DND-41 (cell line): ENCODE measurements at regions not wholly inside any gene's neighbourhood (a gene's known extent, or its start where the extent isn't known, plus 50 kb on each side); places are given as distances from the start of the nearest gene placed in this dataset.

ENCODE experiments used
- ATAC-seq: fragments of 200-7000 bp; cut with Tn5 transposase; 3 replicates; pipeline ENCODE4 v1.9.1; 2021; ENCODE audit warnings: low read depth; ENCODE audit not compliant: insufficient read depth
- DNase-seq: peaks from one replicate; pipeline ENCODE4 v3.0.0-alpha.2; 2020
- H2AFZ ChIP-seq: 2 replicates; pipeline ENCODE4 v1.6.0; 2012; ENCODE audit warnings: low read depth, low read length
- H3K27ac ChIP-seq: 2 replicates; pipeline ENCODE4 v1.5.1; 2012; ENCODE audit warnings: low read length, inconsistent platforms
- H3K27me3 ChIP-seq: fragments of 200-600 bp; sonication (generic); 2 replicates; pipeline ENCODE4 v1.6.0; 2012; ENCODE audit warnings: low read length, mild to moderate bottlenecking, inconsistent platforms; ENCODE audit not compliant: insufficient read depth, poor library complexity
- H3K36me3 ChIP-seq: 2 replicates; pipeline ENCODE4 v1.5.1; 2012; ENCODE audit warnings: low read length, inconsistent platforms; ENCODE audit not compliant: insufficient read depth
- H3K4me1 ChIP-seq: 2 replicates; pipeline ENCODE4 v1.5.1; 2012; ENCODE audit warnings: mild to moderate bottlenecking, low read length; ENCODE audit not compliant: insufficient read depth
- H3K4me2 ChIP-seq: 2 replicates; pipeline ENCODE4 v1.6.0; 2012; ENCODE audit warnings: mild to moderate bottlenecking, moderate library complexity, low read length, inconsistent platforms; ENCODE audit not compliant: insufficient read depth
- H3K4me3 ChIP-seq, 2 experiments: fragments of 200-600 bp in 1 of 2; shearing (Covaris generic) in 1 of 2; 2 replicates each; pipeline ENCODE4 v1.5.1; 2012 to 2016; ENCODE audit warnings: inconsistent platforms in 2 of 2, low read length in 2 of 2, mild to moderate bottlenecking in 2 of 2, low read depth in 1 of 2, moderate library complexity in 1 of 2
- H3K79me2 ChIP-seq: 2 replicates; pipeline ENCODE4 v1.6.0; 2012; ENCODE audit warnings: low read length, inconsistent platforms; ENCODE audit not compliant: insufficient read depth
- H3K9ac ChIP-seq: 2 replicates; pipeline ENCODE4 v1.6.0; 2012; ENCODE audit warnings: low read depth, mild to moderate bottlenecking, inconsistent platforms, low read length, moderate library complexity
- H3K9me3 ChIP-seq: 2 replicates; pipeline ENCODE4 v1.5.1; 2012; ENCODE audit warnings: low read length, moderate library complexity, mild to moderate bottlenecking, inconsistent platforms; ENCODE audit not compliant: insufficient read depth, severe bottlenecking
- H4K20me1 ChIP-seq: 2 replicates; pipeline ENCODE4 v1.6.0; 2012; ENCODE audit warnings: low read length; ENCODE audit not compliant: insufficient read depth
- CTCF ChIP-seq: IDR thresholded peaks from 2 replicates; pipeline ENCODE4 v1.5.1; 2012; ENCODE audit warnings: borderline replicate concordance, low read length, moderate library complexity, mild to moderate bottlenecking; ENCODE audit not compliant: poor library complexity, severe bottlenecking; ENCODE audit errors: extremely low read depth
- EZH2 ChIP-seq: IDR thresholded peaks from 3 replicates; pipeline ENCODE4 v1.6.1; 2012; ENCODE audit warnings: borderline replicate concordance, low read depth, mild to moderate bottlenecking, moderate library complexity, low read length, inconsistent platforms; ENCODE audit not compliant: severe bottlenecking

GRCh38 chr16:62539657-62540056 lies 503.4 kb upstream of the CDH8 start:
- no peak overlapping the region for H3K4me2 ChIP-seq
- H3K36me3 ChIP-seq = no peaks in the 10 kb centered on the region
- no peaks in the 10 kb centered on the region for H3K27me3 ChIP-seq
- H3K27ac ChIP-seq = no peak overlapping the region
- ATAC-seq (no peak), DNase-seq (no peak)
- no peak overlapping the region for H3K9ac ChIP-seq
- H3K79me2 ChIP-seq = no peaks in the 10 kb centered on the region
- no peak overlapping the region for H2AFZ ChIP-seq
- H3K4me3 ChIP-seq = no peak overlapping the region
- H4K20me1 ChIP-seq = no peaks in the 10 kb centered on the region
- H3K9me3 ChIP-seq = no peaks in the 10 kb centered on the region
- H3K4me1 ChIP-seq = no peaks in the 10 kb centered on the region
- TF ChIP-seq CTCF (no peak), EZH2 (no peak)

GRCh38 chr16:62530426-62530825 lies 494.2 kb upstream of the CDH8 start:
- no peak for ATAC-seq
- TF ChIP-seq CTCF (no peak), EZH2 (no peak)
- no peaks in the 10 kb centered on the region for H3K79me2 ChIP-seq
- no peaks in the 10 kb centered on the region for H3K36me3 ChIP-seq
- no peaks in the 10 kb centered on the region for H3K27me3 ChIP-seq
- H3K27ac ChIP-seq = no peak overlapping the region
- no peak overlapping the region for H2AFZ ChIP-seq
- no peak overlapping the region for H3K4me3 ChIP-seq
- H3K9ac ChIP-seq = no peak overlapping the region
- H4K20me1 ChIP-seq = no peaks in the 10 kb centered on the region
- H3K4me1 ChIP-seq = no peaks in the 10 kb centered on the region
- H3K9me3 ChIP-seq = no peaks in the 10 kb centered on the region
- no peak for DNase-seq
- H3K4me2 ChIP-seq = no peak overlapping the region

GRCh38 chr16:62516001-62516400 lies 479.8 kb upstream of the CDH8 start:
- Histone ChIP-seq H3K36me3 (no peaks in the 10 kb centered on the region), H2AFZ (no peak overlapping the region), H3K4me1 (no peaks in the 10 kb centered on the region), H3K9me3 (no peaks in the 10 kb centered on the region), H3K4me2 (no peak overlapping the region), H3K79me2 (no peaks in the 10 kb centered on the region), H3K9ac (no peak overlapping the region), H3K27ac (no peak overlapping the region), H4K20me1 (no peaks in the 10 kb centered on the region), H3K4me3 (no peak overlapping the region), H3K27me3 (no peaks in the 10 kb centered on the region)
- ATAC-seq (no peak), DNase-seq (no peak)
- TF ChIP-seq CTCF (no peak), EZH2 (no peak)

DNA sequence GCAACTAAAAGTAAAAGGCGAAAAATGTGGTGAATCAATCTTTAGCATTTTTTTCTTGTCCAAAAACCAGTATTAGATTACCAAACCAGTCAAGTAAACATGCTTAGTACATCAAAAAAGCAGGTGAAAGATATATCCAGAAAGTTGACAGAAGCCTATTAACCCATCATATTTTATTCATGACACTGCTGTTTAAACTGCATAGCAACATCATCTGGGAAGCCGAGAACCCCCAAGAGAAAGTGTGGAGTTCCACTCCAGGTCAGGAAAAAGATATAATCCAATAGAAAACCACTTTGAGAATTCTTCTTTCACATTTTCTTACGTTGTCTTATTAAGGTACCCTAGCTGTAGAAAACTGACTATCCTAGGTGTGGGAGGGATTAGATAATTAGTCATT lies 466.8 kb upstream of the CDH8 start:
- H2AFZ ChIP-seq = no peak overlapping the region
- H4K20me1 ChIP-seq = no peaks in the 10 kb centered on the region
- no peak for TF ChIP-seq CTCF
- no peak for TF ChIP-seq EZH2
- H3K27ac ChIP-seq = no peak overlapping the region
- DNase-seq = no peak
- ATAC-seq = no peak
- H3K4me1 ChIP-seq = no peaks in the 10 kb centered on the region
- no peaks in the 10 kb centered on the region for H3K9me3 ChIP-seq
- H3K4me3 ChIP-seq = no peak overlapping the region
- no peaks in the 10 kb centered on the region for H3K36me3 ChIP-seq
- no peak overlapping the region for H3K9ac ChIP-seq
- no peaks in the 10 kb centered on the region for H3K27me3 ChIP-seq
- H3K79me2 ChIP-seq = no peaks in the 10 kb centered on the region
- H3K4me2 ChIP-seq = no peak overlapping the region
